NB4 (cell line): ENCODE measurements at regions not wholly inside any gene's neighbourhood (a gene's known extent, or its start where the extent isn't known, plus 50 kb on each side); places are given as distances from the start of the nearest gene placed in this dataset.

Experiments used
- CTCF ChIP-seq: IDR thresholded peaks from one replicate; pipeline ENCODE4 v1.5.1; 2012; ENCODE audit warnings: low read depth, low read length
- MAX ChIP-seq: IDR thresholded peaks from 2 replicates; pipeline ENCODE4 v1.6.1; 2011; ENCODE audit warnings: low read depth, low read length
- POLR2A ChIP-seq: IDR thresholded peaks from 2 replicates; pipeline ENCODE4 v1.6.1; 2011; ENCODE audit warnings: mild to moderate bottlenecking; ENCODE audit not compliant: insufficient read length; ENCODE audit errors: extremely low read depth

- TF ChIP-seq POLR2A, result no peak
- TF ChIP-seq CTCF, result no peak
- TF ChIP-seq MAX, result no peak
Observed at GRCh38 chr20:24817351-24817750, 131.7 kb upstream of the CST7 start.
